HG02852 (cell line): ENCODE measurements at regions not wholly inside any gene's neighbourhood (a gene's known extent, or its start where the extent isn't known, plus 50 kb on each side); places are given as distances from the start of the nearest gene placed in this dataset.
"Not testable (repeated sequence)": the region's sequence is repeated elsewhere in the genome, so short reads cannot be mapped to it uniquely, and the experiment has no call there.

Source experiments
- ATAC-seq: cut with Tn5 transposase; IDR thresholded peaks from one replicate; pipeline ENCODE4 v1.9.1; 2021; ENCODE audit warnings: mild to moderate bottlenecking, moderate library complexity; ENCODE audit not compliant: unreplicated experiment

GRCh38 chr5:13115476-13115875, 829.0 kb downstream of the DNAH5 start:
- no peak for ATAC-seq

GRCh38 chr5:13108265-13108664, 836.2 kb downstream of the DNAH5 start:
- ATAC-seq = no peak

GRCh38 chr5:13107537-13107936, 837.0 kb downstream of the DNAH5 start:
- ATAC-seq = no peak

- ATAC-seq = no peak
Measured at GRCh38 chr5:13081116-13081515, 863.4 kb downstream of the DNAH5 start.

GRCh38 chr5:13072936-13073335, 871.6 kb downstream of the DNAH5 start:
- ATAC-seq = not testable (repeated sequence)

GRCh38 chr5:13063088-13063487, 881.4 kb downstream of the DNAH5 start:
- ATAC-seq = no peak

- ATAC-seq = no peak
Measured at GRCh38 chr5:13045897-13046551, 898.5 kb downstream of the DNAH5 start.

- ATAC-seq = no peak
Measured at GRCh38 chr5:13034061-13034460, 910.4 kb downstream of the DNAH5 start.

- no peak for ATAC-seq
Measured at GRCh38 chr5:13029211-13029610, 915.3 kb downstream of the DNAH5 start.

- ATAC-seq = no peak
Measured at GRCh38 chr5:13027874-13028273, 916.6 kb downstream of the DNAH5 start.

GRCh38 chr5:13019729-13020128, 924.8 kb downstream of the DNAH5 start:
- ATAC-seq = no peak

- ATAC-seq = no peak
Measured at GRCh38 chr5:13003457-13003856, 941.0 kb downstream of the DNAH5 start.

GRCh38 chr5:12999667-13000066, 944.8 kb downstream of the DNAH5 start:
- ATAC-seq = no peak

- ATAC-seq = no peak
Measured at GRCh38 chr5:12985142-12985541, 959.3 kb downstream of the DNAH5 start.

GRCh38 chr5:12974856-12975255, 969.6 kb downstream of the DNAH5 start:
- ATAC-seq = no peak

GRCh38 chr5:12965804-12966203, 978.7 kb downstream of the DNAH5 start:
- no peak for ATAC-seq

- no peak for ATAC-seq
Measured at GRCh38 chr5:12959713-12960112, 984.8 kb downstream of the DNAH5 start.

- no peak for ATAC-seq
Measured at GRCh38 chr5:12952409-12952808, 992.1 kb downstream of the DNAH5 start.

GRCh38 chr5:12951846-12952245, 992.6 kb downstream of the DNAH5 start:
- no peak for ATAC-seq

GRCh38 chr5:12947379-12947778, 997.1 kb downstream of the DNAH5 start:
- no peak for ATAC-seq

- ATAC-seq = not testable (repeated sequence)
Measured at GRCh38 chr5:12945477-12945876, 999.0 kb downstream of the DNAH5 start.

GRCh38 chr5:12936221-12936620, 1008.3 kb downstream of the DNAH5 start:
- ATAC-seq = no peak

- ATAC-seq = no peak
Measured at GRCh38 chr5:12934722-12935121, 1009.8 kb downstream of the DNAH5 start.
